WI38 (cell line): ENCODE measurements at regions not wholly inside any gene's neighbourhood (a gene's known extent, or its start where the extent isn't known, plus 50 kb on each side); places are given as distances from the start of the nearest gene placed in this dataset.

Experiments
- H3K4me3 ChIP-seq: 2 replicates; pipeline ENCODE4 v1.5.1; 2011; ENCODE audit warnings: low read depth, mild to moderate bottlenecking, control low read depth, low read length
- TF ChIP-seq, protein P1 (sequence below): IDR thresholded peaks from 2 replicates; pipeline ENCODE4 v1.5.1; 2012; ENCODE audit warnings: low read depth, mild to moderate bottlenecking, control low read depth, low read length

DNA sequence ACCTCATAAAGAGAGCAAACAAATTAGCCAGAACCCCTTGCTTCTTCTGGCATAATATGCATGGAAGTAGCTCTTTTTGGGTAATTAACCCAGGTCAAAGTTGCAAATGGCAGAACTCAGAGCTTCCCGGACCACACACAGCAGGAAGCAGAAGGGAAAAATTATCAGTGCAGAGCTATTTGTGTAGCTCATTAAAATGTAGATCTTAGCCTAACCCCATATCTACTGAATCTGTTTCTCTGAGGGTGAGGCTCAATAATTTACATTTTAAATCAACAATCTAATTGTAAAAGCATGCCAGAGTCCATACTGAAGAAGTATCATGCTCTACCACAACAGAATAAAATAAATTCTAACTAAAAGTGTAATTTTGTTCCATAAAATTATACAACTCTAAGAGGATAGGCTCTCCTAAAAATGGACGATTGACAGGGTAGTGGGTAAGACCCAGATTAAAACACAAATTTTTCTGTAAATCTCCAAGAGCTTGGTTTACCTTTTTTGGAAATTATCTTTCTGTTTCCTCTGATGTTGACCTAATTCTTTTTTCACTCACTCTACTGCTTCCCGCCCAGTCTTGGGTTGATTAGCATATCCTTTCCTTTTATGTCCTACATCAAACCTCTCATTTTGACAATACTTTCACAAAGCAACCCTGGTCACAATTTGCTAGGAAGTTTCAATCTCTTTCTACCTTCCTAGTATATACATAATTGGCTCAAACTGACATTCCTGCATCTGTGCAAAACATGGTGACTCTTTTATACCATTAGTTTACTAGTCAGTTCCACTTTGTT, 213.3 kb upstream of the SLC16A7 start:
- TF ChIP-seq, protein P1, sequence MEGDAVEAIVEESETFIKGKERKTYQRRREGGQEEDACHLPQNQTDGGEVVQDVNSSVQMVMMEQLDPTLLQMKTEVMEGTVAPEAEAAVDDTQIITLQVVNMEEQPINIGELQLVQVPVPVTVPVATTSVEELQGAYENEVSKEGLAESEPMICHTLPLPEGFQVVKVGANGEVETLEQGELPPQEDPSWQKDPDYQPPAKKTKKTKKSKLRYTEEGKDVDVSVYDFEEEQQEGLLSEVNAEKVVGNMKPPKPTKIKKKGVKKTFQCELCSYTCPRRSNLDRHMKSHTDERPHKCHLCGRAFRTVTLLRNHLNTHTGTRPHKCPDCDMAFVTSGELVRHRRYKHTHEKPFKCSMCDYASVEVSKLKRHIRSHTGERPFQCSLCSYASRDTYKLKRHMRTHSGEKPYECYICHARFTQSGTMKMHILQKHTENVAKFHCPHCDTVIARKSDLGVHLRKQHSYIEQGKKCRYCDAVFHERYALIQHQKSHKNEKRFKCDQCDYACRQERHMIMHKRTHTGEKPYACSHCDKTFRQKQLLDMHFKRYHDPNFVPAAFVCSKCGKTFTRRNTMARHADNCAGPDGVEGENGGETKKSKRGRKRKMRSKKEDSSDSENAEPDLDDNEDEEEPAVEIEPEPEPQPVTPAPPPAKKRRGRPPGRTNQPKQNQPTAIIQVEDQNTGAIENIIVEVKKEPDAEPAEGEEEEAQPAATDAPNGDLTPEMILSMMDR, result no peak
- H3K4me3 ChIP-seq, result peak overlapping the region; percentile 9; the same call in 1 of the 2 replicates

DNA sequence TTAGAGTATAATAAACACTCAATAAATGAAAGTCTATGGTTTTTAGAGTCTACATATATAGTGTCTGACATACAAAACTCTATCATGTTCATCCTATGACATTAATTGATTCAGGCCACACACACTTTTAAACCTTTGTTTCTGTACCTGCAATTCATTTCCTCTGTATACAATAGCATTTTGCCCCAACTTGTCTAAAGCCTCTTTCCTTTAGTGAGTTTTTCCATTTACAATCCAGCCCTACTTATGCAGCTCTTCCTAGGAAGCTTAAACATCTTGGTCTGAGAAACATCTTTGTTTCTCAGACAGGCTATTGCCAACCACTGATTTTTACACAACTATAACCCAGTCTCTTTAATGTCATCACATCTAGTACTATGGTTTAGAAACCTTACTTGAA, 214.7 kb upstream of the SLC16A7 start:
- no peak overlapping the region for H3K4me3 ChIP-seq
- TF ChIP-seq, protein P1, result no peak

DNA sequence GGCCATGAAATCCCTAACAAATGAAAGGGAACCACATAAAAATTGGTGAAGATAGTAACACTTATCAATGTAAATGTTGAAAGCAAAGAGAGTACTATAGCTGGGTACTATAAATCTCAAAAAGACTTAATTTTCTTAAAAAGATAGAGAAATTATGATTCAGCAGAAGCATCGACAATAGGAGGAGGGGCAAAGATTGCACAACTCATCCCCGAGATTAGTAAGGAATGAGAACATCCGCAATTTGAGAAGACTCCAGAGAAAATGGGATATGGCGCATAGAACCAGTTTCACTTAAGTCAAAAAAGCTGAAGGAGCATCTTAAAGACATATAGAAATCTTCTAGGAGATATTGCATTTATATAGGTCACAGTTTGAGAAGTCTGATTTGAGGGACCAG, 220.2 kb upstream of the SLC16A7 start:
- TF ChIP-seq, protein P1, result no peak
- H3K4me3 ChIP-seq, result no peak overlapping the region

DNA sequence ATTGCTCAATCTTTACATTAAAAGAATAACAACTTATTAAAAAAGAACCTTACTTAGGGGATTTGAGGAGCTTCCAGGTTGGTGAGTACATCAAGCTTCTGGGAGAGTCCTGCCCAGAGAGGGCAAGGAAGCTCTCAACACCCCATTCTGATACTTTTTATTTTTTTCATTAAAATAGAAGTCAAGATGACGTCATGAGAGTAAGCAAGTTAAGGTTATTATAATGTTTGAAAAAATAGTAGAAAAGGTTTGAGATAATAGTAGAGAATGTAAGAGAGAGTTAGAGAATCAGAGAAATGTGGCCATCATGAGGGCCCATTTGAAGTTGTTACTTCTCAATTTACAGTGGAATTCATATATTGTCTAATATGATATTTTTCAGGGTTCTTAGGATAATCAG, 221.0 kb upstream of the SLC16A7 start:
- TF ChIP-seq, protein P1, result no peak

DNA sequence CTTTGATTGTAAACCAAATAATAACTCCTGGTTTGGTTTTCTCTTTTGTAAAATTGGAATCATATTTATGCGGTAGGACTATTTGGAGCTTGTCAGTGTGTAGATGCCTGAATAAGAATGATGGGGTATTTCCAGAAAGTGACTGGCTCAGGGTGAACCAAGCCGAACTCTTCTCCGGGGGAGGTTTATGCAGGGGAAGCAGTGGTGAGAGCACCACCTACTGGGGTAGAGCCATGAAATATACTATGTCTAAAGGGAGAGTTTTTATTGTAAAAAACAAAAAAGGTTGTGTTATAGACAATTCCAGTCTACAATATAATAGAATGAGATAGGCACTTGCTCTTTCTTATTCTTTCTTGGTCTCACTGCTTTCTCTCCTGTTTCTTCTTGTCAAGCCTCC, 222.9 kb upstream of the SLC16A7 start:
- TF ChIP-seq, protein P1, result peak; percentile 41; the same call in 1 of the 2 replicates
- H3K4me3 ChIP-seq, result no peak overlapping the region

More for the DNA sequence above, 221.0 kb upstream of the SLC16A7 start:
- no peak overlapping the region for H3K4me3 ChIP-seq

DNA sequence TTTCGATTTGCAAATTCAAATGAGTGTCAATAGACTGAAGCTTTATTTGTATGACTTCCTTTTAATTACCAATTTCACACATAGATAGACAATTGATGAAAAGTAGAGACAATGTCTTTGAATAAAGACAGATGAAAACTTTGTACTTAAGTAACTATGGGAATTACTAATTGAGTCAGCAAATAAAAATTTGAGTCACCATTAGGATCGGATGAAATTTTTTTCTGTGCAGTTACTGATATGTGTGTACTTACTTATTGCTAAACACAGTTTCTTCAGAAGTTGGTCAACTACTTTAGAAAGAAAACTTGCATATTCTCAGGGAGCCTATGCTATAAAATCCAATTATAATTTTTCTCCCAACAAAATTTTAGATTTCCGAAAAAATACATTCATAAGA, 224.9 kb upstream of the SLC16A7 start:
- TF ChIP-seq, protein P1, result no peak
- H3K4me3 ChIP-seq, result no peak overlapping the region

DNA sequence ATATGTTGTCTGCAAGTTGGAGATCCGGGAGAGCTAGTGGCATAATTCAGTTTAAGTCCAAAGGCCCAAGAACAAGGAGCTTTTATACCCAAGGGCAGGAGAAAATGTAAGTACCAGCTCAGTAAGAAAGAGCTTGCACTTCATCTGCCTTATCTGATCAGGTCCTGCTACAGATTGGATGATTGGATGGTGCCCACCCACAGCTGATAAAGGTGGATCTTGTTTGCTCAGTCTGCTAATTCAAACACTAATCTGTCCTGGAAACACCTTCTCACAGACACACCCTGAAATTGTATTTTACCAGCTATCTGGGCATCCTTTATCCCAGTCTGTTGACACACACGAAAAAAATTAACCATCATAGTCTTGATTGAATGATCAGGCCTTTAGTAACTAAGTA, 230.7 kb upstream of the SLC16A7 start:
- no peak overlapping the region for H3K4me3 ChIP-seq
- TF ChIP-seq, protein P1, result no peak
